Hematopoietic multipotent progenitor cell treated with erythropoietin and hydrocortisone succinate and interleukin-3 and kit ligand, for 15 days (in vitro differentiated cells): ENCODE measurements at regions not wholly inside any gene's neighbourhood (a gene's known extent, or its start where the extent isn't known, plus 50 kb on each side); places are given as distances from the start of the nearest gene placed in this dataset.
"Not testable (repeated sequence)": the region's sequence is repeated elsewhere in the genome, so short reads cannot be mapped to it uniquely, and the experiment has no call there.

Experiments used
- DNase-seq: peaks from one replicate; pipeline ENCODE4 v3.0.0-alpha.2; 2015; ENCODE audit warnings: low spot score

GRCh38 chr7:4437916-4438315, 244.2 kb upstream of the FOXK1 start:
- no peak for DNase-seq

GRCh38 chr7:4438723-4439245, 243.3 kb upstream of the FOXK1 start:
- DNase-seq: no peak

- DNase-seq: no peak
Measured at GRCh38 chr7:4439444-4439843, 242.7 kb upstream of the FOXK1 start.

- no peak for DNase-seq
Measured at GRCh38 chr7:4444106-4444505, 238.0 kb upstream of the FOXK1 start.

- DNase-seq: no peak
Measured at GRCh38 chr7:4445777-4446176, 236.3 kb upstream of the FOXK1 start.

GRCh38 chr7:4449263-4449662, 232.8 kb upstream of the FOXK1 start:
- DNase-seq: no peak

GRCh38 chr7:4450483-4450882, 231.6 kb upstream of the FOXK1 start:
- no peak for DNase-seq

GRCh38 chr7:4460597-4460996, 221.5 kb upstream of the FOXK1 start:
- DNase-seq: no peak

- DNase-seq: no peak
Measured at GRCh38 chr7:4461531-4461930, 220.6 kb upstream of the FOXK1 start.

GRCh38 chr7:4468320-4469102, 213.6 kb upstream of the FOXK1 start:
- no peak for DNase-seq

- no peak for DNase-seq
Measured at GRCh38 chr7:4470246-4470645, 211.8 kb upstream of the FOXK1 start.

- DNase-seq: no peak
Measured at GRCh38 chr7:4472728-4473127, 209.4 kb upstream of the FOXK1 start.

- DNase-seq: no peak
Measured at GRCh38 chr7:4479367-4480039, 202.6 kb upstream of the FOXK1 start.

- DNase-seq: not testable (repeated sequence)
Measured at GRCh38 chr7:4480131-4480530, 202.0 kb upstream of the FOXK1 start.

GRCh38 chr7:4483851-4484250, 198.2 kb upstream of the FOXK1 start:
- DNase-seq: no peak

GRCh38 chr7:4484545-4484944, 197.6 kb upstream of the FOXK1 start:
- DNase-seq: no peak

- no peak for DNase-seq
Measured at GRCh38 chr7:4486907-4487306, 195.2 kb upstream of the FOXK1 start.

GRCh38 chr7:4496911-4497310, 185.2 kb upstream of the FOXK1 start:
- not testable (repeated sequence) for DNase-seq

GRCh38 chr7:4500812-4501211, 181.3 kb upstream of the FOXK1 start:
- DNase-seq: no peak

- not testable (repeated sequence) for DNase-seq
Measured at GRCh38 chr7:4507886-4508285, 174.2 kb upstream of the FOXK1 start.

GRCh38 chr7:4513450-4513849, 168.6 kb upstream of the FOXK1 start:
- DNase-seq: no peak

GRCh38 chr7:4519819-4520520, 162.1 kb upstream of the FOXK1 start:
- DNase-seq: no peak

- DNase-seq: no peak
Measured at GRCh38 chr7:4523219-4523618, 158.9 kb upstream of the FOXK1 start.
